ENCODE measurements at regions not wholly inside any gene's neighbourhood (a gene's known extent, or its start where the extent isn't known, plus 50 kb on each side); places are given as distances from the start of the nearest gene placed in this dataset.

- H3K27ac ChIP-seq: no peak overlapping the region
- no peaks in the 10 kb centered on the region for H3K36me3 ChIP-seq
- no peaks in the 10 kb centered on the region for H3K27me3 ChIP-seq
- DNase-seq (no peak), ATAC-seq (no peak)
- TF ChIP-seq CTCF (IDR thresholded peaks at IDR 0.05): no peak
- intact Hi-C loops (cut with DNase I): no loop called here
- peaks cover 7% of the 10 kb centered on the region for H3K4me1 ChIP-seq
- H3K9me3 ChIP-seq: no peaks in the 10 kb centered on the region
- H3K4me3 ChIP-seq: no peak overlapping the region
These were observed 155.9 kb upstream of the LPP start for GRCh38 chr3:187997946-187998561.

- no peaks in the 10 kb centered on the region for H3K9me3 ChIP-seq
- no peak overlapping the region for H3K4me3 ChIP-seq
- H3K4me1 ChIP-seq: peaks cover 7% of the 10 kb centered on the region
- intact Hi-C loops (cut with DNase I): no loop called here
- DNase-seq (no peak), ATAC-seq (no peak)
- no peaks in the 10 kb centered on the region for H3K27me3 ChIP-seq
- no peaks in the 10 kb centered on the region for H3K36me3 ChIP-seq
- H3K27ac ChIP-seq: no peak overlapping the region
- TF ChIP-seq CTCF (IDR thresholded peaks at IDR 0.05): no peak
These were observed 155.3 kb upstream of the LPP start for GRCh38 chr3:187998611-187999010.

- DNase-seq (no peak), ATAC-seq (no peak)
- Histone ChIP-seq H3K27me3 (no peaks in the 10 kb centered on the region), H3K9me3 (no peaks in the 10 kb centered on the region), H3K27ac (no peak overlapping the region), H3K4me1 (peaks cover 7% of the 10 kb centered on the region), H3K4me3 (no peak overlapping the region), H3K36me3 (no peaks in the 10 kb centered on the region)
- no peak for TF ChIP-seq CTCF (IDR thresholded peaks at IDR 0.05)
- intact Hi-C loops (cut with DNase I): no loop called here
These were observed 154.1 kb upstream of the LPP start for GRCh38 chr3:187999821-188000220.

- Histone ChIP-seq H3K9me3 (no peaks in the 10 kb centered on the region), H3K27ac (no peak overlapping the region), H3K4me3 (no peak overlapping the region), H3K4me1 (peaks cover 7% of the 10 kb centered on the region), H3K36me3 (no peaks in the 10 kb centered on the region), H3K27me3 (no peaks in the 10 kb centered on the region)
- intact Hi-C loops (cut with DNase I): no loop called here
- ATAC-seq (no peak), DNase-seq (no peak)
- no peak for TF ChIP-seq CTCF (IDR thresholded peaks at IDR 0.05)
These were observed 153.5 kb upstream of the LPP start for GRCh38 chr3:188000361-188000861.

- peaks cover 7% of the 10 kb centered on the region for H3K4me1 ChIP-seq
- no peaks in the 10 kb centered on the region for H3K9me3 ChIP-seq
- H3K27me3 ChIP-seq: no peaks in the 10 kb centered on the region
- no peaks in the 10 kb centered on the region for H3K36me3 ChIP-seq
- ATAC-seq (no peak), DNase-seq (no peak)
- TF ChIP-seq CTCF (IDR thresholded peaks at IDR 0.05): no peak
- H3K27ac ChIP-seq: no peak overlapping the region
- no peak overlapping the region for H3K4me3 ChIP-seq
- intact Hi-C loops (cut with DNase I): no loop called here
These were observed 152.9 kb upstream of the LPP start for GRCh38 chr3:188001093-188001492.

- H3K4me1 ChIP-seq: peaks cover 7% of the 10 kb centered on the region
- H3K27ac ChIP-seq: no peak overlapping the region
- intact Hi-C loops (cut with DNase I): no loop called here
- no peaks in the 10 kb centered on the region for H3K36me3 ChIP-seq
- H3K9me3 ChIP-seq: no peaks in the 10 kb centered on the region
- no peak for ATAC-seq
- DNase-seq: no peak
- no peaks in the 10 kb centered on the region for H3K27me3 ChIP-seq
- H3K4me3 ChIP-seq: no peak overlapping the region
- no peak for TF ChIP-seq CTCF (IDR thresholded peaks at IDR 0.05)
These were observed 152.0 kb upstream of the LPP start for GRCh38 chr3:188001926-188002325.

All from upper lobe of right lung (tissue), 1 donor.